Activated naive CD4-positive, alpha-beta T cell treated with anti-CD3 and anti-CD28 coated beads, Interleukin-2, amount 10 ng/mL, durations not matched to agents 7 days and 5 days (primary cell): ENCODE measurements at regions not wholly inside any gene's neighbourhood (a gene's known extent, or its start where the extent isn't known, plus 50 kb on each side); places are given as distances from the start of the nearest gene placed in this dataset.

ENCODE experiments used
- CTCF ChIA-PET: fragments of 350-600 bp; sonication (Branson Sonifier 250); formaldehyde crosslinking; loops from one replicate; lab custom pipeline; 2021; ENCODE audit warnings: antibody characterized with exemption; lab: Charles Lee
- DNase-seq: peaks from one replicate; pipeline ENCODE4 v3.0.0-alpha.2; 2020
- H3K27ac Mint-ChIP-seq: one replicate; pipeline ENCODE4 v1.8.0; 2021; ENCODE audit warnings: mild to moderate bottlenecking, moderate library complexity, mixed read lengths
- H3K27me3 Mint-ChIP-seq: one replicate; pipeline ENCODE4 v1.8.0; 2021; ENCODE audit warnings: mild to moderate bottlenecking, mixed read lengths
- H3K36me3 Mint-ChIP-seq: one replicate; pipeline ENCODE4 v1.8.0; 2021; ENCODE audit warnings: mixed read lengths
- H3K4me1 Mint-ChIP-seq: one replicate; pipeline ENCODE4 v1.8.0; 2021; ENCODE audit warnings: mixed read lengths
- H3K4me3 Mint-ChIP-seq: one replicate; pipeline ENCODE4 v1.8.0; 2021; ENCODE audit warnings: mild to moderate bottlenecking, moderate library complexity, mixed read lengths
- H3K9me3 Mint-ChIP-seq: one replicate; pipeline ENCODE4 v1.8.0; 2021; ENCODE audit warnings: mixed read lengths

GRCh38 chr3:66165660-66166059 lies 55.1 kb upstream of the SLC25A26 start:
- CTCF ChIA-PET = no interaction called here
- no peaks in the 10 kb centered on the region for H3K36me3 Mint-ChIP-seq
- no peak overlapping the region for H3K27ac Mint-ChIP-seq
- H3K9me3 Mint-ChIP-seq = no peaks in the 10 kb centered on the region
- no peak for DNase-seq
- no peaks in the 10 kb centered on the region for H3K27me3 Mint-ChIP-seq
- H3K4me1 Mint-ChIP-seq = no peaks in the 10 kb centered on the region
- H3K4me3 Mint-ChIP-seq = no peak overlapping the region

DNA sequence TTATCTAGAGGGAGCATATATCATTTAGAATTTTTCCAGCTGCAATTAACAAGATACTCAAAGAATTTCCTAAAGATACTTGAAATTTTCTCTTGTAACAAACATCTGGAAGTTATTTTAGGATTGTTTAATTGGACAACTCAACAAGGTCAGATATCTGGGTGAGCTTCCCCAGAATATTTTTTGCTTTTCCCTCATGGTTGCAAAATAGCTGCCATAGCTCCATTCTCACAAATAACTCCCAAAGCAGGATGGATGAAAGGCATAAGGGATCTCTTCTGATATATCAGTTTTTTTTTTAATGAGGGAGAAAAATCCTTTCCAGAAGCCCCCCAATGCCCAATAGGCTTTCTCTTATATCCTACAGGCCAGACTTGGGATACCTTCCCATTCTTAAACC lies 56.6 kb upstream of the SLC25A26 start:
- Mint-ChIP-seq H3K36me3 (no peaks in the 10 kb centered on the region), H3K4me1 (no peaks in the 10 kb centered on the region), H3K27ac (no peak overlapping the region), H3K4me3 (no peak overlapping the region), H3K9me3 (no peaks in the 10 kb centered on the region), H3K27me3 (no peaks in the 10 kb centered on the region)
- no peak for DNase-seq
- CTCF ChIA-PET = no interaction called here

- CTCF ChIA-PET = no interaction called here
- H3K27me3 Mint-ChIP-seq = no peaks in the 10 kb centered on the region
- H3K27ac Mint-ChIP-seq = no peak overlapping the region
- H3K9me3 Mint-ChIP-seq = no peaks in the 10 kb centered on the region
- H3K4me1 Mint-ChIP-seq = no peaks in the 10 kb centered on the region
- H3K36me3 Mint-ChIP-seq = no peaks in the 10 kb centered on the region
- no peak overlapping the region for H3K4me3 Mint-ChIP-seq
- DNase-seq = no peak
These were observed 57.6 kb upstream of the SLC25A26 start for GRCh38 chr3:66163222-66163621.

DNA sequence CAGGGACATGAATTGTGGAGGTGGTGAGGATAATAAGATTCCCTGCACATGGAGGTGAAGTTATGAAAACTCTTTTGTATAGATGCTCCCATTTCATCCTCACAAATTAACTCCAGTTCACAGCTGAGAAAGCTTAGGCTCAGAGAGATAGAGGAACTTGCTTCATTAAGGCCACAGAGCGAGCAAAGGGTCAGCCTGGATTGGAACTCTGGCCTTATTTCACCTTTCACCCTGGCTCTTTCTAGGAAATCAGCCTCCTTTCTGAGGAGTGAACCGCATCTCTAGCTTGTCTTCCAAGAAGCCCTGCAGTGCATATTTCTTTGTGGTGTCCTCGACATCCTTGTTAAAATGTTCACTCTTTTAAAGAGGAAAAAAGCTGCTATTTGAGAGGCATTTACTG lies 58.0 kb upstream of the SLC25A26 start:
- CTCF ChIA-PET = no interaction called here
- Mint-ChIP-seq H3K9me3 (no peaks in the 10 kb centered on the region), H3K4me1 (no peaks in the 10 kb centered on the region), H3K4me3 (no peak overlapping the region), H3K27ac (no peak overlapping the region), H3K36me3 (no peaks in the 10 kb centered on the region), H3K27me3 (no peaks in the 10 kb centered on the region)
- no peak for DNase-seq

GRCh38 chr3:66158933-66159683 lies 61.7 kb upstream of the SLC25A26 start:
- Mint-ChIP-seq H3K27me3 (no peaks in the 10 kb centered on the region), H3K9me3 (no peaks in the 10 kb centered on the region), H3K36me3 (no peaks in the 10 kb centered on the region)

GRCh38 chr3:66154444-66154861 lies 66.3 kb upstream of the SLC25A26 start:
- Mint-ChIP-seq H3K9me3 (no peaks in the 10 kb centered on the region), H3K4me1 (no peaks in the 10 kb centered on the region), H3K4me3 (no peak overlapping the region), H3K27ac (no peak overlapping the region), H3K27me3 (no peaks in the 10 kb centered on the region), H3K36me3 (no peaks in the 10 kb centered on the region)
- DNase-seq = no peak
- CTCF ChIA-PET = no interaction called here

More at GRCh38 chr3:66158933-66159683, 61.7 kb upstream of the SLC25A26 start:
- CTCF ChIA-PET = no interaction called here
- DNase-seq = no peak
- Mint-ChIP-seq H3K4me1 (no peaks in the 10 kb centered on the region), H3K4me3 (no peak overlapping the region), H3K27ac (no peak overlapping the region)

DNA sequence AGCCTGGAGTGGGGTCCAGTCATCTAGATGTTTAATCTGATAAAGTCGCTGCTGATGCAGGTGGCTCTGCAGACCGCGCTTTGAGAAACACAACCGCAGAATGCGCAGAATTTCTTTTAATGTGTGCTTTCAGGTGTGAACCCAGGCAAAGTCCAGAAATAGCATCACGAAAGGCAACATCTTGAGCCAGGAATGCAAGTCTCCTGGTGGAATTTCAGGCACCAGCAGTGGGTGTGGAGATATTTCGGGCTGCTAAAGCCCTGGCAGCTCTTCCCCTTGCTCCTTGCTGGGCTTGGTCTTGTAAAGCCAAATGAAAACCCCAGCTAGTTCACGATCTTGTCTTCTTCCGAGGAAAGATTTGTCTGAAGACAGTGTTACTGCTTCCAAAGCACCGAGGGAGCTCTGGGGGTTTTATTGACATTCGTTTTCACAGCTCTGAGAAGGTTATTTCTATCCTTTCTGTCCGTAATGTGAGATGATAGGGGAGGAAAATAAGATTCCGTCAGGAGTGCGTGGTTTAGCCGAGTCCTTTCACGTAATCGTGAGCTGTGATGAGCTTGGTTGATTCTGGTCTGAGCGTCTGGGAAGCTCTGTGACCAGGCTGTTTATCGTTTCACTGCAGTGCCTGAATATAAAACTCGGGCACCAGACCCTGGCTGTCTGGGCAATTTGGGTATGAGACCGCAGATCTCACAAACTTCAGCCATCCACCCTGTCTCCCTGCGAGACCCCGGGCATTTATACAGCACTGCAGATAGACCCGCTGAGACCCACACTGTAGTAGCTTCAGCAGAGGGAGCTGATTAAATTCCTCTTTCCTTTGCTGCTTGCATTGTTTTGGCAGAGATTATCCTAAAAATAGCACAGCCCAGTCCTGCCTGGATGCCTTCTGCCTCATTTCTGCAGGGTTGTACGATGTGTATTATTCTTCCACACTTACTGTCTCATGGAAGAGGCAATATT lies 67.0 kb upstream of the SLC25A26 start:
- Mint-ChIP-seq H3K27ac (no peak overlapping the region), H3K4me3 (no peak overlapping the region), H3K9me3 (no peaks in the 10 kb centered on the region), H3K4me1 (no peaks in the 10 kb centered on the region), H3K27me3 (no peaks in the 10 kb centered on the region), H3K36me3 (no peaks in the 10 kb centered on the region)
- DNase-seq = no peak
- CTCF ChIA-PET = no interaction called here

- Mint-ChIP-seq H3K4me1 (no peaks in the 10 kb centered on the region), H3K36me3 (no peaks in the 10 kb centered on the region)
- CTCF ChIA-PET = no interaction called here
These were observed 68.5 kb upstream of the SLC25A26 start for GRCh38 chr3:66152336-66152735.

GRCh38 chr3:66150977-66151376 lies 69.8 kb upstream of the SLC25A26 start:
- H3K27ac Mint-ChIP-seq = no peak overlapping the region
- H3K4me1 Mint-ChIP-seq = no peaks in the 10 kb centered on the region
- CTCF ChIA-PET = no interaction called here
- H3K27me3 Mint-ChIP-seq = no peaks in the 10 kb centered on the region
- no peak overlapping the region for H3K4me3 Mint-ChIP-seq
- DNase-seq = no peak
- H3K9me3 Mint-ChIP-seq = no peaks in the 10 kb centered on the region
- H3K36me3 Mint-ChIP-seq = no peaks in the 10 kb centered on the region

More at GRCh38 chr3:66152336-66152735, 68.5 kb upstream of the SLC25A26 start:
- H3K27me3 Mint-ChIP-seq = no peaks in the 10 kb centered on the region
- H3K4me3 Mint-ChIP-seq = no peak overlapping the region
- H3K27ac Mint-ChIP-seq = no peak overlapping the region
- DNase-seq = no peak
- no peaks in the 10 kb centered on the region for H3K9me3 Mint-ChIP-seq

DNA sequence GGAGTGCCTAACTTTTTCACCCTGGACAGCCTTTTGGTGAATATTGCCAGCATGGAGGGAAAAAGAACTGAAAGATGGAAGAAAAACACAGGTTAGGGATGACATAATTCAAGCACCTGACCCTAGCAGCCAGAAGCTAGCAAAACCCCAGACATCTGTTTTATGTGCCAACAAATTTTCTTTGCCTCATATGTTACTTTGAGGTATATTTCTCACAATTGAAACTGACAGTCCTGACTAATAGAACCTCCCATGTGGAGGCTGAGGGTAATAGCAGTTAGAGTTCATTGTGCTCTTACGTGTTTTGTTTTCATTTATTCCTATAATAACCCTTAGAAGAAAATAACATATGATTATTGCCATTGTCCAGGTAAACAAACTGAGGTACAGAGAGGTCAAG lies 71.5 kb upstream of the SLC25A26 start:
- H3K4me3 Mint-ChIP-seq = no peak overlapping the region
- H3K27ac Mint-ChIP-seq = no peak overlapping the region
- H3K27me3 Mint-ChIP-seq = no peaks in the 10 kb centered on the region
- no peaks in the 10 kb centered on the region for H3K36me3 Mint-ChIP-seq
- no peaks in the 10 kb centered on the region for H3K4me1 Mint-ChIP-seq
- CTCF ChIA-PET = interaction anchor here (1.4 kb wide), 1 partner anchor 12 kb away, joined by 3 read pairs; no protein-coding TSS in a partner anchor
- H3K9me3 Mint-ChIP-seq = no peaks in the 10 kb centered on the region
- no peak for DNase-seq

DNA sequence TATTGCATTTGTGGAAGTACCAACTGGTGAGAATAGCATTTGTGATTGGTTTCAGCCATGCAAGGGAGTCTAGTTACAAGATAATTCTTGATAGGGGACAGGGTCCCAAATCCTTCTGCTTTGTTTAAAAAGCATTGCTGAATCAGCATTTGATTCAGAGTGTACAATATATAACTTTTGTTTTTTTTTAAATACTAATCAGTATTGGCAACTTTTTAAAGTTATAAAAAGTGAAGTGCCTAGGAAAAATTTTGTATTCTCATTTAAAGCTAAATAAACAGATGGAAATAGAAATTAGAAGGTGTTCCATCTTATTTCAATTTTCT lies 75.4 kb upstream of the SLC25A26 start:
- Mint-ChIP-seq H3K4me3 (no peak overlapping the region), H3K27me3 (no peaks in the 10 kb centered on the region), H3K27ac (no peak overlapping the region), H3K9me3 (no peaks in the 10 kb centered on the region), H3K36me3 (no peaks in the 10 kb centered on the region), H3K4me1 (no peaks in the 10 kb centered on the region)
- CTCF ChIA-PET = no interaction called here
- no peak for DNase-seq

DNA sequence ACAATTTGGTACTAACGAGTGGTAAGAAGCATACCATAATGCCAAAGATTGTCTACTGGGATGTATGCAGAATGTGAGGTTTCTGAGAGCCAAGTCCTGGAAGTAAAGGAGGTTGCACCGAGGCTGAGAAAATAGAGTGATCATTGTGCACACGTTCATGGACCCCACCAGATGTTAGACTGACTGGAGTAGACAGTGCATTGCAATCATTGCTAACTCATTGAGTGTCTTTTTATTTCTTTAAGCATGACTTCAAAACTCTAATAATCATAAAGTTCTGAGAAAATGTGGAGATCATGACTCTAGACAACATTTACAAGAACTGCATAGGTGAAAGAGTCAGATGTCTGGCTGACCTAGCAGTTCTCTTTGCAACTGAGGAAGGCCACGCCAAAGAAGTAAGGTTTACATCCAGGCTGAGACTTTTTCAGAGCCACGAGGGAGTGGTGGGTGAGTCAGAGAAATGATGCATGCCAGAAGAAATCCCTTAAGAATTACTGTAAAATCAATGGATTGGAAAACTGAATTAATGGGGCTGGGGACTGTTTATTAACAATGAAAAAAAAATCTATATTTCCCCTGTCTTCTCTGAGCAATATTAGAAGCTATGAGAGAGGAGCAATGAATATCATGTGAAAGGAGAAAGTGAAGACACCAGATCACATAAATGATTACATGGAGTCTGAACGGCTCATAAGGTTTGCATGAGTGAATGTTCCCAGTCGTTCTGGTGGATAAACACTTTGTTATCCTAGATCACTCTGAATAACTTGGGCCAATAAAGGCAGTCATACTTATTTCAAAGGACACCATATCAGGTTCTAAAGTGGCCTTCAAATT lies 76.0 kb upstream of the SLC25A26 start:
- no peaks in the 10 kb centered on the region for H3K9me3 Mint-ChIP-seq
- no peak overlapping the region for H3K4me3 Mint-ChIP-seq
- H3K4me1 Mint-ChIP-seq = no peaks in the 10 kb centered on the region
- CTCF ChIA-PET = no interaction called here
- no peaks in the 10 kb centered on the region for H3K36me3 Mint-ChIP-seq
- H3K27me3 Mint-ChIP-seq = no peaks in the 10 kb centered on the region
- DNase-seq = no peak
- H3K27ac Mint-ChIP-seq = no peak overlapping the region

DNA sequence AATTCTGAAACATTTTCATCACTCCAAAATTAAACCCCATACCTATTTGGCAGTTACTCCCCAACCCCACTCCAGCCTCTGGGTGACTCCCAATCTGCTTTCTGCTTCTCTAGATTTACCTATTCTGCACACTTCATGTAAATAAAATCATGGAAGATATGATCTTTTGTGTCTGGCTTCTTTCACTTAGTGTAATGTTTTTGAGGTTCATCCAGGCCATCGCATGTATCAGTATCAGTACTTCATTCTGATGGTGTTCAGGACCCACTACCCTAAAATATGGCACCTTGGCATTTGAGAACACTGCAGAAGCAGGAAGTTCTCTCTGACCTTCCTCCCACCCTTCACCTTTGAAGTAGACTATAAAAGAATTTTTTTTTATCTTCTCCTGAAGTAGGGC lies 78.7 kb upstream of the SLC25A26 start:
- Mint-ChIP-seq H3K4me1 (no peaks in the 10 kb centered on the region), H3K4me3 (no peak overlapping the region), H3K9me3 (no peaks in the 10 kb centered on the region), H3K27ac (no peak overlapping the region), H3K27me3 (no peaks in the 10 kb centered on the region), H3K36me3 (no peaks in the 10 kb centered on the region)
- CTCF ChIA-PET = no interaction called here
- DNase-seq = no peak

DNA sequence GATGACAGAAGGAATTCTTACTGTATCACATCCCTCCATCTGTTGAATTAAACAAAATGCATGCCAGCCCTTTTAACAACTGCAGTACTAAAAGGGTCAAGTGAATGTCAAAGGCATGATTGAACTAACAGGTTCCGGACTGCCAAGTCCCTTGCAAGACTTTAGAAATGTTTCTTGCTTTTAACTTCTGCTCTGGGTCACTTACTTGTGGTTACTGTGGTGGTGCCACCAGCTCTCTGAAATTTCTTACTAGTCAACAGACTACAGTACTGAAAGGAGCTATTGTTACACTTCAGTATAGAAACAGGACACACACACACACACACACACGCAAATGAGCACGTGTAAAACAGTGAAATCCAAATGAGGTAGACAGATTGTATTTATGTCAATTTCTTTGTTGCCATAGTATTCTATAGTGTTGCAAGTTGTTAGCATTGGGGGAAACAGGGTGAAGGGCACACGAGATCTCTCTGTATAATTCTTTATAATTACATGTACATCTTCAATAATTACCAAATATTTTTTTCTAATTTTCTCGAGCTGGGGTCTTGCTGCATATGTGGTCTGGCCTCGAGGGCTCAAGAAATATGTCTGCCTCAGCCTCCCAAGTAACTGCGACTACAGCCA lies 79.9 kb upstream of the SLC25A26 start:
- Mint-ChIP-seq H3K4me1 (no peaks in the 10 kb centered on the region), H3K36me3 (no peaks in the 10 kb centered on the region), H3K4me3 (no peak overlapping the region), H3K27ac (no peak overlapping the region), H3K27me3 (no peaks in the 10 kb centered on the region), H3K9me3 (no peaks in the 10 kb centered on the region)
- CTCF ChIA-PET = no interaction called here
- DNase-seq = no peak
